PC-9 (cell line): ENCODE measurements at regions not wholly inside any gene's neighbourhood (a gene's known extent, or its start where the extent isn't known, plus 50 kb on each side); places are given as distances from the start of the nearest gene placed in this dataset.

Experiments
- BruUV-seq: library from RNA; stranded (reverse); fragments of 400-500 nt; replicated peaks from 2 replicates; lab custom pipeline; 2021; lab: Mats Ljungman, UMichigan
- CTCF ChIA-PET: fragments of 300-600 bp; sonication (Branson Sonifier 250); formaldehyde crosslinking; loops from one replicate; lab custom pipeline; 2022; ENCODE audit warnings: antibody characterized with exemption; lab: Charles Lee
- POLR2A ChIA-PET: fragments of 300-600 bp; sonication (Branson Sonifier 250); formaldehyde crosslinking; loops from one replicate; lab custom pipeline; 2022; ENCODE audit warnings: antibody characterized with exemption; ENCODE audit not compliant: unreplicated experiment; lab: Charles Lee
- DNase-seq, 2 experiments: peaks; one replicate each; pipeline versions ENCODE4 v3.0.0 to v3.0.0-alpha.2; 2015 to 2022; ENCODE audit warnings: mixed read lengths in 1 of 2
- H2AFZ ChIP-seq: fragments of 200-600 bp; sonication (generic); 2 replicates; pipeline ENCODE4 v1.8.1; 2017; ENCODE audit warnings: antibody characterized with exemption
- H3F3A ChIP-seq: fragments of 200-600 bp; sonication (generic); 2 replicates; pipeline ENCODE4 v1.8.1; 2017; ENCODE audit warnings: antibody characterized with exemption, mild to moderate bottlenecking, low read depth; ENCODE audit not compliant: insufficient read depth
- H3K27ac ChIP-seq: fragments of 200-600 bp; sonication (generic); 2 replicates; pipeline ENCODE4 v1.6.1; 2016; ENCODE audit warnings: mixed run types
- H3K27me3 ChIP-seq: fragments of 200-600 bp; sonication (generic); 2 replicates; pipeline ENCODE4 v1.6.1; 2016; ENCODE audit warnings: low read depth, mixed run types; ENCODE audit not compliant: insufficient read depth
- H3K36me3 ChIP-seq: fragments of 200-600 bp; sonication (generic); 2 replicates; pipeline ENCODE4 v1.6.1; 2016; ENCODE audit warnings: low read depth, mixed run types
- H3K4me1 ChIP-seq: fragments of 200-600 bp; sonication (generic); replicated peaks from 2 replicates; pipeline ENCODE4 v1.6.1; 2016; ENCODE audit warnings: mixed run types; ENCODE audit not compliant: insufficient read depth
- H3K4me2 ChIP-seq: fragments of 200-600 bp; sonication (generic); 2 replicates; pipeline ENCODE4 v1.6.1; 2017; ENCODE audit warnings: mixed run types
- H3K4me3 ChIP-seq: fragments of 200-600 bp; sonication (generic); 2 replicates; pipeline ENCODE4 v1.6.1; 2016; ENCODE audit warnings: mixed run types
- H3K79me2 ChIP-seq: fragments of 200-600 bp; sonication (generic); 2 replicates; pipeline ENCODE4 v1.6.1; 2017; ENCODE audit warnings: low read depth, mixed run types
- H3K9me2 ChIP-seq: fragments of 200-600 bp; sonication (generic); 2 replicates; pipeline ENCODE4 v1.8.1; 2017; ENCODE audit warnings: mild to moderate bottlenecking; ENCODE audit not compliant: insufficient read depth
- H3K9me3 ChIP-seq: fragments of 200-600 bp; sonication (generic); 2 replicates; pipeline ENCODE4 v1.8.1; 2016; ENCODE audit warnings: low read depth; ENCODE audit not compliant: insufficient read depth
- H4K20me1 ChIP-seq: fragments of 200-600 bp; sonication (generic); 2 replicates; pipeline ENCODE4 v1.8.1; 2017; ENCODE audit not compliant: insufficient read depth
- EZH2 ChIP-seq: fragments of 200-600 bp; sonication (generic); IDR thresholded peaks from 2 replicates; pipeline ENCODE4 v1.8.0; 2017; ENCODE audit warnings: antibody characterized with exemption, low read depth
- intact Hi-C: fragments of 100-400 bp; cut with micrococcal nuclease; formaldehyde crosslinking; loops from one replicate; pipeline ENCODE4 v1.10.0; 2022; ENCODE audit not compliant: unreplicated experiment
- TF ChIP-seq, protein P1 (sequence below): fragments of 200-600 bp; sonication (generic); conservative IDR thresholded peaks from 2 replicates; pipeline ENCODE4 v1.6.1; 2017; ENCODE audit warnings: mixed run types, antibody characterized with exemption, mild to moderate bottlenecking, moderate library complexity

DNA sequence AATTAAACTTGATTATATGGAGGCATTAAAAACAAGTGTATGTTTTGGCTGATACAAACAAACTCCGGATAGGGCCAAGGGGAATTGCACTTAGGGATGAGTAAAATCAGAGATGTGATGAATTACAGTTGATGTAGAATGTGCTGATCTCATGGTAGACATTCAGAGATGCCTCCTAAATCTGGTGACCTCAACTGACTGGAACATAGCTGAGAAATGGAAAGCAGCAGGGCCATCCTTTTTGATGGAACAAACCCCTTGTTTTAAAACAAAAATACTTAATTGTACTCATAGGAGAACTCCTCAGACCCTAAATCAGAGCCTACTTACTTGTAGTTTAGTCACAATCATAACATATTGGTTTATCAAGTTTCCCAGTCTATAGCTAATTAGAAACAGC lies 122.8 kb downstream of the C12orf75 start:
- Histone ChIP-seq H3K27ac (no peak overlapping the region), H3K27me3 (no peaks in the 10 kb centered on the region), H3K4me3 (no peak overlapping the region), H3F3A (no peaks in the 10 kb centered on the region), H3K9me2 (peaks cover 4% of the 10 kb centered on the region; the same call in 1 of the 2 replicates), H3K79me2 (no peaks in the 10 kb centered on the region), H3K36me3 (no peaks in the 10 kb centered on the region), H4K20me1 (no peaks in the 10 kb centered on the region), H2AFZ (no peak overlapping the region), H3K4me2 (no peak overlapping the region), H3K9me3 (no peaks in the 10 kb centered on the region), H3K4me1 (0 out of 2 replicates have a peak, but pooled peaks cover 6% of the 10 kb centered on the region)
- DNase-seq, result no peak
- no peak for TF ChIP-seq EZH2
- TF ChIP-seq, protein P1, sequence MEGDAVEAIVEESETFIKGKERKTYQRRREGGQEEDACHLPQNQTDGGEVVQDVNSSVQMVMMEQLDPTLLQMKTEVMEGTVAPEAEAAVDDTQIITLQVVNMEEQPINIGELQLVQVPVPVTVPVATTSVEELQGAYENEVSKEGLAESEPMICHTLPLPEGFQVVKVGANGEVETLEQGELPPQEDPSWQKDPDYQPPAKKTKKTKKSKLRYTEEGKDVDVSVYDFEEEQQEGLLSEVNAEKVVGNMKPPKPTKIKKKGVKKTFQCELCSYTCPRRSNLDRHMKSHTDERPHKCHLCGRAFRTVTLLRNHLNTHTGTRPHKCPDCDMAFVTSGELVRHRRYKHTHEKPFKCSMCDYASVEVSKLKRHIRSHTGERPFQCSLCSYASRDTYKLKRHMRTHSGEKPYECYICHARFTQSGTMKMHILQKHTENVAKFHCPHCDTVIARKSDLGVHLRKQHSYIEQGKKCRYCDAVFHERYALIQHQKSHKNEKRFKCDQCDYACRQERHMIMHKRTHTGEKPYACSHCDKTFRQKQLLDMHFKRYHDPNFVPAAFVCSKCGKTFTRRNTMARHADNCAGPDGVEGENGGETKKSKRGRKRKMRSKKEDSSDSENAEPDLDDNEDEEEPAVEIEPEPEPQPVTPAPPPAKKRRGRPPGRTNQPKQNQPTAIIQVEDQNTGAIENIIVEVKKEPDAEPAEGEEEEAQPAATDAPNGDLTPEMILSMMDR, result no peak
- ChIA-PET CTCF (no interaction called here), POLR2A (no interaction called here)
- no TSS peak for BruUV-seq
- intact Hi-C loops, result no loop called here

DNA sequence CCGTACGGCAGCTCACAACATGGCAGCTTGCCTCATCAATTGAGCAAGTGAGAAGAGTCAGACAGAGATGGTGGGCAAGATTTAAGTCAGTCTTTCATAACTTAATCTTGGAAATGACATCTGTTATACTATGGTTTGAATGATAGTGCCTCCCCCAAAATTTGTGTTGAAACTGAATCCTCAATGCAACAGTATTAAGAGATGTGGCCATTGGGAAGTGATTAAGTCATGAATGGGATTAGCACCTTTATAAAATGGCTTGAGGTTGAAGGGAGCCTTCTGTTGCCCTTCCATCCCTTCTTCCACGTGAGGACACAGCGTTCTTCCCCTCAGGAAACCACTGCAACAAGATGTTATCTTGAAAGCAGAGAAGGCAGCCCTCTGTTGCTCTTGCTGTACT lies 124.2 kb downstream of the C12orf75 start:
- no peak for TF ChIP-seq EZH2
- TF ChIP-seq, protein P1, result no peak
- Histone ChIP-seq H3K36me3 (no peaks in the 10 kb centered on the region), H4K20me1 (no peaks in the 10 kb centered on the region), H3K9me3 (no peaks in the 10 kb centered on the region), H3K27ac (no peak overlapping the region), H3F3A (no peaks in the 10 kb centered on the region), H3K27me3 (no peaks in the 10 kb centered on the region), H3K4me1 (0 out of 2 replicates have a peak, but pooled peaks cover 6% of the 10 kb centered on the region), H3K4me3 (no peak overlapping the region), H3K9me2 (peaks cover 4% of the 10 kb centered on the region; the same call in 1 of the 2 replicates), H3K4me2 (no peak overlapping the region), H3K79me2 (no peaks in the 10 kb centered on the region), H2AFZ (no peak overlapping the region)
- no TSS peak for BruUV-seq
- no peak for DNase-seq
- ChIA-PET POLR2A (no interaction called here), CTCF (interaction anchor here (0.9 to 1.2 kb wide), 3 partner anchors 34 to 695 kb away, joined by 3 to 5 read pairs (median 4); no protein-coding TSS in a partner anchor)
- intact Hi-C loops, result loop anchor here (1.0 to 5.0 kb wide), 4 partner anchors 32 to 770 kb away; no protein-coding TSS in a partner anchor

DNA sequence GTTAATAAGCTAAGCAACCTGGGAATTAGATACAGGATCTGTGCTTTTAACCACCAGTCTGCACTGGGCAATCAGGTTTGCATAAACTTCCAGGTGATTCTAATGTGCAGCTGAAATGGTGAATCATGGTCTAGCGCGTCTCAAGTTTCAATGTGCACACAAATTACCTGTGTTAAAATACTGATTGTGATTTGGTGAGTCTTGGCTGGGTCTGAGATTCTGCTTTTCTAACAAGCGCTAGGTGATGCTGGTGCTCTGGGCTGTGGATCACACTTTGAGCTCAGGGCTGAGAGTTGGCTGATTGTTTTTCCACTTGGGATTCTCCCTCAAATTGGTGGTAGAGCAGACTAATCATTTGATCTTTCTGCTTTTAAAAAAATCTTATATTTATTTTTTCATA lies 124.8 kb downstream of the C12orf75 start:
- no peaks in the 10 kb centered on the region for H4K20me1 ChIP-seq
- no peaks in the 10 kb centered on the region for H3K36me3 ChIP-seq
- BruUV-seq, result no TSS peak
- no peaks in the 10 kb centered on the region for H3K79me2 ChIP-seq
- peak; percentile 38 to 62 for DNase-seq
- no peaks in the 10 kb centered on the region for H3K9me3 ChIP-seq
- H3K4me3 ChIP-seq, result no peak overlapping the region
- CTCF ChIA-PET, result interaction anchor here (0.9 to 1.2 kb wide), 3 partner anchors 35 to 694 kb away, joined by 3 to 5 read pairs (median 4); no protein-coding TSS in a partner anchor
- no peak overlapping the region for H3K27ac ChIP-seq
- no peak for TF ChIP-seq EZH2
- TF ChIP-seq, protein P1, result no peak
- intact Hi-C loops, result loop anchor here (1.0 to 5.0 kb wide), 4 partner anchors 31 to 769 kb away; no protein-coding TSS in a partner anchor
- H3K27me3 ChIP-seq, result no peaks in the 10 kb centered on the region
- peaks cover 4% of the 10 kb centered on the region; the same call in 1 of the 2 replicates for H3K9me2 ChIP-seq
- POLR2A ChIA-PET, result no interaction called here
- H3F3A ChIP-seq, result no peaks in the 10 kb centered on the region
- H2AFZ ChIP-seq, result no peak overlapping the region
- no peak overlapping the region for H3K4me2 ChIP-seq
- 0 out of 2 replicates have a peak, but pooled peaks cover 6% of the 10 kb centered on the region for H3K4me1 ChIP-seq
